ENCODE measurements at regions not wholly inside any gene's neighbourhood (a gene's known extent, or its start where the extent isn't known, plus 50 kb on each side); places are given as distances from the start of the nearest gene placed in this dataset.

- Histone ChIP-seq H3K36me3 (ENCODE audit: control insufficient read depth, insufficient read depth, low read length) (no peaks in the 10 kb centered on the region), H3K27ac (ENCODE audit: low read length) (no peak overlapping the region), H3K27me3 (ENCODE audit: control insufficient read depth, insufficient read depth, low read length) (no peaks in the 10 kb centered on the region), H3K4me1 (ENCODE audit: control insufficient read depth, insufficient read depth, low read length) (no peaks in the 10 kb centered on the region), H3K9me3 (ENCODE audit: control insufficient read depth, insufficient read depth, low read depth, low read length) (peaks cover 16% of the 10 kb centered on the region; the same call in 1 of the 2 replicates), H3K4me3 (ENCODE audit: low read depth in 2 of 2, low read length in 2 of 2) (no peak overlapping the region)
- in situ Hi-C loops (cut with HindIII; ENCODE audit: low pct_unique_long_range_greater_than_20kb, low sequenced_read_pairs) (no loop called here), intact Hi-C loops (cut with micrococcal nuclease; ENCODE audit: unreplicated experiment) (no loop called here)
- POLR2A ChIA-PET = no interaction called here
- ATAC-seq (no peak), DNase-seq (ENCODE audit: low read depth, low spot score) (no peak)
- TF ChIP-seq TCF7L2 (IDR thresholded peaks at IDR 0.05; ENCODE audit: low read depth, low read length) (no peak), POLR2AphosphoS5 (IDR thresholded peaks at IDR 0.05; ENCODE audit: low read depth, low read length) (no peak)
- BruUV-seq (replicated peaks) = no TSS peak
- CTCF ChIA-PET = no interaction called here
These were observed 100.3 kb upstream of the TWIST2 start for GRCh38 chr2:238747557-238747956.

GRCh38 chr2:238750212-238750904, 97.5 kb upstream of the TWIST2 start:
- H3K4me3 ChIP-seq (ENCODE audit: low read depth in 2 of 2, low read length in 2 of 2) = no peak overlapping the region
- BruUV-seq (replicated peaks) = no TSS peak
- in situ Hi-C loops (cut with HindIII; ENCODE audit: low pct_unique_long_range_greater_than_20kb, low sequenced_read_pairs) = no loop called here
- POLR2A ChIA-PET = no interaction called here
- no peak for ATAC-seq
- peaks cover 16% of the 10 kb centered on the region; the same call in 1 of the 2 replicates for H3K9me3 ChIP-seq (ENCODE audit: control insufficient read depth, insufficient read depth, low read depth, low read length)
- H3K27me3 ChIP-seq (ENCODE audit: control insufficient read depth, insufficient read depth, low read length) = no peaks in the 10 kb centered on the region
- H3K4me1 ChIP-seq (ENCODE audit: control insufficient read depth, insufficient read depth, low read length) = no peaks in the 10 kb centered on the region
- H3K27ac ChIP-seq (ENCODE audit: low read length) = no peak overlapping the region
- no peaks in the 10 kb centered on the region for H3K36me3 ChIP-seq (ENCODE audit: control insufficient read depth, insufficient read depth, low read length)
- no peak for DNase-seq (ENCODE audit: low read depth, low spot score)
- intact Hi-C loops (cut with micrococcal nuclease; ENCODE audit: unreplicated experiment) = no loop called here
- TF ChIP-seq TCF7L2 (IDR thresholded peaks at IDR 0.05; ENCODE audit: low read depth, low read length) (no peak), CTCF (IDR thresholded peaks at IDR 0.05) (no peak), POLR2AphosphoS5 (IDR thresholded peaks at IDR 0.05; ENCODE audit: low read depth, low read length) (no peak), REST (IDR thresholded peaks at IDR 0.05; ENCODE audit: insufficient read depth in 1 of 2, low read depth in 2 of 2, low read length in 1 of 2) (no peak), SIN3A (IDR thresholded peaks at IDR 0.05; ENCODE audit: borderline replicate concordance, insufficient read depth, low read depth, low read length) (no peak)
- CTCF ChIA-PET = no interaction called here

- TF ChIP-seq POLR2AphosphoS5 (IDR thresholded peaks at IDR 0.05; ENCODE audit: low read depth, low read length) (no peak), TCF7L2 (IDR thresholded peaks at IDR 0.05; ENCODE audit: low read depth, low read length) (no peak), SIN3A (IDR thresholded peaks at IDR 0.05; ENCODE audit: borderline replicate concordance, insufficient read depth, low read depth, low read length) (no peak), CTCF (IDR thresholded peaks at IDR 0.05) (peak; percentile 54)
- Histone ChIP-seq H3K27me3 (ENCODE audit: control insufficient read depth, insufficient read depth, low read length) (no peaks in the 10 kb centered on the region), H3K4me1 (ENCODE audit: control insufficient read depth, insufficient read depth, low read length) (no peaks in the 10 kb centered on the region), H3K4me3 (ENCODE audit: low read depth in 2 of 2, low read length in 2 of 2) (no peak overlapping the region), H3K27ac (ENCODE audit: low read length) (no peak overlapping the region), H3K36me3 (ENCODE audit: control insufficient read depth, insufficient read depth, low read length) (no peaks in the 10 kb centered on the region), H3K9me3 (ENCODE audit: control insufficient read depth, insufficient read depth, low read depth, low read length) (peaks cover 16% of the 10 kb centered on the region; the same call in 1 of the 2 replicates)
- ChIA-PET POLR2A (no interaction called here), CTCF (no interaction called here)
- ATAC-seq = no peak
- BruUV-seq (replicated peaks) = no TSS peak
- intact Hi-C loops (cut with micrococcal nuclease; ENCODE audit: unreplicated experiment) (no loop called here), in situ Hi-C loops (cut with HindIII; ENCODE audit: low pct_unique_long_range_greater_than_20kb, low sequenced_read_pairs) (no loop called here)
- no peak for DNase-seq (ENCODE audit: low read depth, low spot score)
These were observed 93.6 kb upstream of the TWIST2 start for GRCh38 chr2:238754259-238754658.
